BE2C (cell line): ENCODE measurements at regions not wholly inside any gene's neighbourhood (a gene's known extent, or its start where the extent isn't known, plus 50 kb on each side); places are given as distances from the start of the nearest gene placed in this dataset.

ENCODE experiments used
- DNase-seq: peaks from one replicate; pipeline ENCODE4 v3.0.0-alpha.2; 2020
- H3K27me3 ChIP-seq: fragments of 250-450 bp; sonication (Bioruptor Pico); 2 replicates; pipeline ENCODE4 v1.5.1; 2020; ENCODE audit warnings: mild to moderate bottlenecking
- H3K36me3 ChIP-seq: fragments of 250-450 bp; sonication (Bioruptor Pico); 2 replicates; pipeline ENCODE4 v1.5.1; 2020; ENCODE audit warnings: mild to moderate bottlenecking
- H3K4me1 ChIP-seq: fragments of 250-450 bp; sonication (Bioruptor Pico); 2 replicates; pipeline ENCODE4 v1.5.1; 2020
- H3K4me3 ChIP-seq: 2 replicates; pipeline ENCODE4 v1.5.1; 2011; ENCODE audit warnings: low read depth, low read length
- H3K9me3 ChIP-seq: fragments of 250-450 bp; sonication (Bioruptor Pico); 2 replicates; pipeline ENCODE4 v1.5.1; 2020
- CTCF ChIP-seq: IDR thresholded peaks from 2 replicates; pipeline ENCODE4 v1.5.1; 2012; ENCODE audit warnings: mild to moderate bottlenecking, low read depth, low read length

- Histone ChIP-seq H3K36me3 (peaks cover 89% of the 10 kb centered on the region), H3K9me3 (peaks cover 21% of the 10 kb centered on the region), H3K4me3 (no peak overlapping the region), H3K4me1 (no peaks in the 10 kb centered on the region), H3K27me3 (no peaks in the 10 kb centered on the region)
- TF ChIP-seq CTCF = no peak
- no peak for DNase-seq
Measured at GRCh38 chr15:25066708-25067107, 111.9 kb downstream of the SNRPN start.

- no peaks in the 10 kb centered on the region for H3K4me1 ChIP-seq
- no peaks in the 10 kb centered on the region for H3K27me3 ChIP-seq
- peaks cover 19% of the 10 kb centered on the region for H3K9me3 ChIP-seq
- peaks cover 85% of the 10 kb centered on the region for H3K36me3 ChIP-seq
- DNase-seq = no peak
- TF ChIP-seq CTCF = no peak
- no peak overlapping the region for H3K4me3 ChIP-seq
Measured at GRCh38 chr15:25067725-25068309, 113.0 kb downstream of the SNRPN start.

GRCh38 chr15:25068696-25069095, 113.9 kb downstream of the SNRPN start:
- no peaks in the 10 kb centered on the region for H3K4me1 ChIP-seq
- no peak overlapping the region for H3K4me3 ChIP-seq
- peaks cover 22% of the 10 kb centered on the region for H3K9me3 ChIP-seq
- DNase-seq = no peak
- no peaks in the 10 kb centered on the region for H3K27me3 ChIP-seq
- peaks cover 85% of the 10 kb centered on the region for H3K36me3 ChIP-seq
- TF ChIP-seq CTCF = no peak

GRCh38 chr15:25070353-25070963, 115.7 kb downstream of the SNRPN start:
- DNase-seq = no peak
- Histone ChIP-seq H3K9me3 (peaks cover 19% of the 10 kb centered on the region), H3K27me3 (no peaks in the 10 kb centered on the region), H3K4me3 (no peak overlapping the region), H3K36me3 (peaks cover 86% of the 10 kb centered on the region), H3K4me1 (no peaks in the 10 kb centered on the region)
- no peak for TF ChIP-seq CTCF

- no peak for TF ChIP-seq CTCF
- Histone ChIP-seq H3K27me3 (no peaks in the 10 kb centered on the region), H3K4me3 (no peak overlapping the region), H3K36me3 (peaks cover 89% of the 10 kb centered on the region), H3K9me3 (peaks cover 19% of the 10 kb centered on the region), H3K4me1 (no peaks in the 10 kb centered on the region)
- DNase-seq = no peak
Measured at GRCh38 chr15:25072857-25073476, 118.2 kb downstream of the SNRPN start.

GRCh38 chr15:25087137-25087536, 132.3 kb downstream of the SNRPN start:
- Histone ChIP-seq H3K4me3 (no peak overlapping the region), H3K27me3 (no peaks in the 10 kb centered on the region), H3K9me3 (no peaks in the 10 kb centered on the region), H3K36me3 (peaks cover 68% of the 10 kb centered on the region), H3K4me1 (no peaks in the 10 kb centered on the region)
- no peak for DNase-seq
- no peak for TF ChIP-seq CTCF
